Neural cell (in vitro differentiated cells): ENCODE measurements at regions not wholly inside any gene's neighbourhood (a gene's known extent, or its start where the extent isn't known, plus 50 kb on each side); places are given as distances from the start of the nearest gene placed in this dataset.

ENCODE experiments used
- H2AFZ ChIP-seq: fragments of 200-600, 300-800 bp; sonication (generic), shearing (Covaris generic); 2 replicates; pipeline ENCODE4 v1.6.0; 2014; ENCODE audit warnings: low read depth, mild to moderate bottlenecking, antibody characterized with exemption, low read length, moderate library complexity
- H3F3A ChIP-seq: fragments of 200-600 bp; shearing (Covaris generic); 2 replicates; pipeline ENCODE4 v1.6.1; 2016; ENCODE audit warnings: mild to moderate bottlenecking, moderate library complexity, mixed read lengths, antibody characterized with exemption, low read length; ENCODE audit not compliant: insufficient read depth, poor library complexity, severe bottlenecking
- H3K27ac ChIP-seq: fragments of 200-600, 300-800 bp; sonication (generic), shearing (Covaris generic); 2 replicates; pipeline ENCODE4 v1.5.1; 2014; ENCODE audit warnings: mild to moderate bottlenecking, low read length, moderate library complexity
- H3K27me3 ChIP-seq: fragments of 300-800, 200-600 bp; sonication (generic), shearing (Covaris generic); 2 replicates; pipeline ENCODE4 v1.6.0; 2014; ENCODE audit warnings: mild to moderate bottlenecking, low read depth, low read length, moderate library complexity; ENCODE audit not compliant: insufficient read depth
- H3K36me3 ChIP-seq: fragments of 300-800, 200-600 bp; sonication (generic), shearing (Covaris generic); 2 replicates; pipeline ENCODE4 v1.5.1; 2014; ENCODE audit warnings: mild to moderate bottlenecking, antibody characterized with exemption, low read length, moderate library complexity; ENCODE audit not compliant: insufficient read depth
- H3K4me2 ChIP-seq: fragments of 300-800, 200-600 bp; sonication (generic), shearing (Covaris generic); 2 replicates; pipeline ENCODE4 v1.6.0; 2014; ENCODE audit warnings: mild to moderate bottlenecking, low read length
- H3K4me3 ChIP-seq: fragments of 300-800, 200-600 bp; sonication (generic), shearing (Covaris generic); 2 replicates; pipeline ENCODE4 v1.5.1; 2014; ENCODE audit warnings: mild to moderate bottlenecking, low read length, moderate library complexity
- H3K79me2 ChIP-seq: fragments of 200-600 bp; shearing (Covaris generic); replicated peaks from 2 replicates; pipeline ENCODE4 v1.6.0; 2014; ENCODE audit warnings: mild to moderate bottlenecking, low read length, moderate library complexity; ENCODE audit not compliant: insufficient read depth
- H3K9ac ChIP-seq: fragments of 300-800, 200-600 bp; sonication (generic), shearing (Covaris generic); 2 replicates; pipeline ENCODE4 v1.6.1; 2016; ENCODE audit warnings: mild to moderate bottlenecking, low read length, mixed read lengths
- H3K9me2 ChIP-seq: fragments of 200-600 bp; shearing (Covaris generic); 2 replicates; pipeline ENCODE4 v1.6.1; 2016; ENCODE audit warnings: mild to moderate bottlenecking, low read length, mixed read lengths; ENCODE audit not compliant: insufficient read depth
- H3K9me3 ChIP-seq: fragments of 200-600, 300-800 bp; sonication (generic), shearing (Covaris generic); 2 replicates; pipeline ENCODE4 v1.6.1; 2016; ENCODE audit warnings: mild to moderate bottlenecking, mixed run types, low read length, moderate library complexity, mixed read lengths
- H4K20me1 ChIP-seq: fragments of 200-600 bp; shearing (Covaris generic); 2 replicates; pipeline ENCODE4 v1.6.1; 2016; ENCODE audit warnings: mild to moderate bottlenecking, mixed run types; ENCODE audit not compliant: insufficient read depth
- EP300 ChIP-seq: fragments of 450-650 bp; conservative IDR thresholded peaks from 2 replicates; pipeline ENCODE4 v1.6.1; 2014; ENCODE audit warnings: antibody characterized with exemption, mild to moderate bottlenecking, moderate library complexity; ENCODE audit not compliant: poor library complexity, severe bottlenecking
- EZH2 ChIP-seq: fragments of 200-600, 300-800 bp; shearing (Covaris generic), sonication (generic); IDR thresholded peaks from 2 replicates; pipeline ENCODE4 v1.6.1; 2014; ENCODE audit warnings: antibody characterized with exemption, low read length, borderline replicate concordance, mild to moderate bottlenecking; ENCODE audit not compliant: insufficient read depth, poor library complexity, severe bottlenecking
- MXI1 ChIP-seq: fragments of 450-650 bp; conservative IDR thresholded peaks from 2 replicates; pipeline ENCODE4 v1.6.1; 2014; ENCODE audit warnings: antibody characterized with exemption, mild to moderate bottlenecking; ENCODE audit not compliant: poor library complexity, severe bottlenecking
- POLR2AphosphoS5 ChIP-seq: IDR thresholded peaks from 2 replicates; pipeline ENCODE4 v1.6.1; 2012
- RAD21 ChIP-seq: fragments of 450-650 bp; conservative IDR thresholded peaks from 2 replicates; pipeline ENCODE4 v1.6.1; 2014; ENCODE audit warnings: antibody characterized with exemption, mild to moderate bottlenecking, moderate library complexity
- REST ChIP-seq: IDR thresholded peaks from 2 replicates; pipeline ENCODE4 v1.6.1; 2012; ENCODE audit warnings: borderline replicate concordance
- SMC3 ChIP-seq: fragments of 450-650 bp; conservative IDR thresholded peaks from 2 replicates; pipeline ENCODE4 v1.6.1; 2014; ENCODE audit warnings: antibody characterized with exemption, mild to moderate bottlenecking, moderate library complexity; ENCODE audit not compliant: poor library complexity
- TAF1 ChIP-seq: IDR thresholded peaks from 2 replicates; pipeline ENCODE4 v1.6.1; 2012; ENCODE audit warnings: low read depth
- TF ChIP-seq, protein P1 (sequence below): fragments of 450-650 bp; IDR thresholded peaks from 2 replicates; pipeline ENCODE4 v1.5.1; 2014; ENCODE audit warnings: antibody characterized with exemption, mild to moderate bottlenecking, moderate library complexity; ENCODE audit not compliant: poor library complexity, severe bottlenecking

DNA sequence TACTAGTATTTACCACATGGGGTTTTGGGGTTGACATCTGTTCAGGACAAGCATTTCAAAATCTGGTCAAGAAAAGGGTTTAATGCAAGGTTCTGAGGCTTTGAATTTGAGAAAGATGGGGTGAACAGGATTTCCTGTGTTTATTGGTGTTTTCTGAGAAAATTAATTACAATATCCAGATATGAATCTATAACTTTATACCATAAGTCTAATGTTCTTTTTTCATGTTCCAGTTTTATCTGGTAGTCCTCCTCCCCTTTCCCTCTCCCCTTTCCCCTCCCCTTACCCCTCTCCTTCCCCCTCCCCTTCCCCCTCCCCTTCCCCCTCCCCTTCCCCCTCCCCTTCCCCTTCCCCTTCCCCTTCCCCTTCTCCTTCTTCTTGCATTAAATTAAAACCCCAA, 1518.2 kb upstream of the TMEFF2 start:
- H3K9me2 ChIP-seq, result no peaks in the 10 kb centered on the region
- H3K9me3 ChIP-seq, result no peaks in the 10 kb centered on the region
- H2AFZ ChIP-seq, result no peak overlapping the region
- H3K79me2 ChIP-seq, result no peaks in the 10 kb centered on the region
- no peaks in the 10 kb centered on the region for H3K27me3 ChIP-seq
- no peak overlapping the region for H3K4me3 ChIP-seq
- no peak overlapping the region for H3K4me2 ChIP-seq
- H4K20me1 ChIP-seq, result no peaks in the 10 kb centered on the region
- H3F3A ChIP-seq, result no peaks in the 10 kb centered on the region
- H3K9ac ChIP-seq, result no peak overlapping the region
- no peaks in the 10 kb centered on the region for H3K36me3 ChIP-seq
- no peak for TF ChIP-seq MXI1
- TF ChIP-seq, protein P1, sequence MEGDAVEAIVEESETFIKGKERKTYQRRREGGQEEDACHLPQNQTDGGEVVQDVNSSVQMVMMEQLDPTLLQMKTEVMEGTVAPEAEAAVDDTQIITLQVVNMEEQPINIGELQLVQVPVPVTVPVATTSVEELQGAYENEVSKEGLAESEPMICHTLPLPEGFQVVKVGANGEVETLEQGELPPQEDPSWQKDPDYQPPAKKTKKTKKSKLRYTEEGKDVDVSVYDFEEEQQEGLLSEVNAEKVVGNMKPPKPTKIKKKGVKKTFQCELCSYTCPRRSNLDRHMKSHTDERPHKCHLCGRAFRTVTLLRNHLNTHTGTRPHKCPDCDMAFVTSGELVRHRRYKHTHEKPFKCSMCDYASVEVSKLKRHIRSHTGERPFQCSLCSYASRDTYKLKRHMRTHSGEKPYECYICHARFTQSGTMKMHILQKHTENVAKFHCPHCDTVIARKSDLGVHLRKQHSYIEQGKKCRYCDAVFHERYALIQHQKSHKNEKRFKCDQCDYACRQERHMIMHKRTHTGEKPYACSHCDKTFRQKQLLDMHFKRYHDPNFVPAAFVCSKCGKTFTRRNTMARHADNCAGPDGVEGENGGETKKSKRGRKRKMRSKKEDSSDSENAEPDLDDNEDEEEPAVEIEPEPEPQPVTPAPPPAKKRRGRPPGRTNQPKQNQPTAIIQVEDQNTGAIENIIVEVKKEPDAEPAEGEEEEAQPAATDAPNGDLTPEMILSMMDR, result no peak
- no peak for TF ChIP-seq EP300
- TF ChIP-seq EZH2, result no peak
- TF ChIP-seq SMC3, result no peak
- no peak for TF ChIP-seq REST
- no peak for TF ChIP-seq POLR2AphosphoS5
- no peak for TF ChIP-seq TAF1
- TF ChIP-seq RAD21, result no peak
- no peak overlapping the region for H3K27ac ChIP-seq

GRCh38 chr2:193703411-193703810, 1508.7 kb upstream of the TMEFF2 start:
- H3K4me2 ChIP-seq, result no peak overlapping the region
- no peak overlapping the region for H2AFZ ChIP-seq
- H4K20me1 ChIP-seq, result no peaks in the 10 kb centered on the region
- no peak overlapping the region for H3K4me3 ChIP-seq
- TF ChIP-seq POLR2AphosphoS5 (no peak), EZH2 (no peak), SMC3 (no peak), MXI1 (no peak), TAF1 (no peak), RAD21 (no peak), REST (no peak), EP300 (no peak)
- TF ChIP-seq, protein P1, result no peak
- no peaks in the 10 kb centered on the region for H3K9me2 ChIP-seq
- H3K27me3 ChIP-seq, result no peaks in the 10 kb centered on the region
- H3K79me2 ChIP-seq, result no peaks in the 10 kb centered on the region
- no peaks in the 10 kb centered on the region for H3K36me3 ChIP-seq
- no peak overlapping the region for H3K9ac ChIP-seq
- no peak overlapping the region for H3K27ac ChIP-seq
- no peaks in the 10 kb centered on the region for H3K9me3 ChIP-seq
- H3F3A ChIP-seq, result no peaks in the 10 kb centered on the region
